GM12873 (cell line): ENCODE measurements at regions not wholly inside any gene's neighbourhood (a gene's known extent, or its start where the extent isn't known, plus 50 kb on each side); places are given as distances from the start of the nearest gene placed in this dataset.

Experiments
- TF ChIP-seq, protein P1 (sequence below): IDR thresholded peaks from 2 replicates; pipeline ENCODE4 v1.5.1; 2012; ENCODE audit warnings: low read depth, mild to moderate bottlenecking, moderate library complexity, low read length, control low read depth; ENCODE audit not compliant: insufficient read depth; ENCODE audit errors: missing control alignments

DNA sequence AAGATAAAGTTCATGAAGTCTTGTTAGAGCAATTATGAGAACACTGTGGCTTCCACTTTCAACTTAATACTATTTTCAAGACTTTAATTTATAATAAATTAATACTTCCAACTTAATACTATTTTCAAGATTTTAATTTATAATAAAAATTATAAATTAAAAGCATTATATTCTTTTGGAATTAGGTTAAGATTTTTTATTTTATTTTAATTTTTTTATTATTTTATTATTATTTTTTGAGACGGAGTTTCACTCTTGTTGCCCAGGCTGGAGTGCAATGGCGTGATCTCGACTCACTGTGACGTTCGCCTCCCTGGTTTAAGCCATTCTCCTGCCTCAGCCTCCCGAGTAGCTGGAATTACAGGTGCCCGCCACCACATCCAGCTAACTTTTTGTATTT is 126.0 kb upstream of the GUCY1A1 start:
- TF ChIP-seq, protein P1, sequence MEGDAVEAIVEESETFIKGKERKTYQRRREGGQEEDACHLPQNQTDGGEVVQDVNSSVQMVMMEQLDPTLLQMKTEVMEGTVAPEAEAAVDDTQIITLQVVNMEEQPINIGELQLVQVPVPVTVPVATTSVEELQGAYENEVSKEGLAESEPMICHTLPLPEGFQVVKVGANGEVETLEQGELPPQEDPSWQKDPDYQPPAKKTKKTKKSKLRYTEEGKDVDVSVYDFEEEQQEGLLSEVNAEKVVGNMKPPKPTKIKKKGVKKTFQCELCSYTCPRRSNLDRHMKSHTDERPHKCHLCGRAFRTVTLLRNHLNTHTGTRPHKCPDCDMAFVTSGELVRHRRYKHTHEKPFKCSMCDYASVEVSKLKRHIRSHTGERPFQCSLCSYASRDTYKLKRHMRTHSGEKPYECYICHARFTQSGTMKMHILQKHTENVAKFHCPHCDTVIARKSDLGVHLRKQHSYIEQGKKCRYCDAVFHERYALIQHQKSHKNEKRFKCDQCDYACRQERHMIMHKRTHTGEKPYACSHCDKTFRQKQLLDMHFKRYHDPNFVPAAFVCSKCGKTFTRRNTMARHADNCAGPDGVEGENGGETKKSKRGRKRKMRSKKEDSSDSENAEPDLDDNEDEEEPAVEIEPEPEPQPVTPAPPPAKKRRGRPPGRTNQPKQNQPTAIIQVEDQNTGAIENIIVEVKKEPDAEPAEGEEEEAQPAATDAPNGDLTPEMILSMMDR = no peak

DNA sequence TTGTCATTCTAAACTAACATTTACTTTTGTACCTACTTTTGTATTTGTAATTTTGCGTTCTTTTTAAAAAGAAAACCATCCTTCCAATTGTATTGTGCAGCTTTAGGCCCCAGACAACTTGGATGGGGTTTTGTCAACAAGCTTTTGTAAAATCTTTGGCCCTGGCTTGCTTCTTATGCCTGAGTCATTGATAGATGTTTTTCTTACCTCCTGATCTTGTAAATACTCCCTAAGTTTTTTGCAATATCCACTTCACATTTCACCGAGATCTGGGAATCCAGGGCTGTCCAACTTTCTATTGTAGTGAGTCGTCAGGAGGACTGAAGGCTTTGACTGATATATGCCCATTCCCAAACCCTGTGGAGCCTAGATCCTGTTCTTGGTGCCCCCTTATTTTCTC is 126.9 kb upstream of the GUCY1A1 start:
- TF ChIP-seq, protein P1 = no peak

DNA sequence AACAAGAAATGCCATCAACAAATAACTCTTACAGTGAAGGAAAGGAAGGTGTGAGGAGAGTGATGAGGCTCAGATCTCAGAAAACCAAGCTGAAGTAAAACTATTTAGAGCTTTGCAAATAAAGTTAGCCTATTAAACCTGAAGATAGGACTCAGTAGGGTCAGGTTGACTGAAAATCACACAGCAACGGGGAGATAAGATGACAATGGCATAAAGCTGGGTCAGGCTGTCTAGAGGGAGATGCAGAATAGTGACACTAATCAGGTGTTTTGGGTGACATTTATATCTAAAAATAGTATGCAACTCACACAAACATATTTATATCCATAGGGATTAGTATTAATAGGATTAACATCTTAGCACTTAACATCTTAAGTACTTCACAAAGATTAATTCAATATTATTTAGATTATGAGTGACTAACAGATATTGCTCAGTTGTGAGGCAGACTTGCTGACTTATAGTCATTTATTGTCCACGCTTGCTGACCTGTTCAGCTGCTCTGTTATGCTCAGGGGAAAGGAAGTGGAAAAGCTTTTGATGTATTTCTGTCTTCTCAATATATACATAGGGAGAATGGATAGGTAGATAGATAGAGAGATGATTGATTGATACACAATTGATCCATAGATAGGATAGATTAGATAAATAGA is 130.7 kb upstream of the GUCY1A1 start:
- TF ChIP-seq, protein P1 = no peak

DNA sequence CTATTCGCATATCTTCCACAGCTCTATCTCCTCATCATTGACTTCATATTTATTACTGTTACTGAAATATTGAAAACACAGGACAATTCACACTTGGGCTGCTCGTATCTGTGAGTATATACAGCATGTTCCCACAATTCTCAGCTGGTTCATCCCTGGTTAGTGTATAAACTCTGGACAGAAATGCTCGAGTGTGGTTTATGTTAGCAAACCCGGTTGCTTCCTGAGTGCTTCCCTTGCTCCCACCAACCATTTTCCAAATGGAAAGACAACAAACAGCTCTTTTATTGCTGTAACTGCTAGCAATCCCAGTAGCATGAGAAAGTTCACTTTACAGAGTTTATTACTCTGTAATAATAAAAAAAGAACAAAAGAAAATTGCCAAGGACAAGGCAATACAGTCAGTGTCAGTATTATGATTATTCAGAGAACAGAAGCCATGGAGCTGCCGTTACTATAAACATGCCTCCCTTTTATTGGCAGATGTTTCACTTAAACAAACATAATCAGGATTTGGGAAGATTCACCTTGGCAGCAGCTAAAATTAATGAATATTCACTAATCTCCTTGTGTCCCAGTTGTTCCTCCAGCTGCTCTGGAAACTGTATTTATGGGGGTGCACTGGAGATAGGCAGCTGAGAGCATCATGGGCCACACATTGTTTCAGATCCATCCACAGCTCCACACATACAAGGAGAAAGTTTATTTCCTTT is 134.1 kb upstream of the GUCY1A1 start:
- TF ChIP-seq, protein P1 = no peak

DNA sequence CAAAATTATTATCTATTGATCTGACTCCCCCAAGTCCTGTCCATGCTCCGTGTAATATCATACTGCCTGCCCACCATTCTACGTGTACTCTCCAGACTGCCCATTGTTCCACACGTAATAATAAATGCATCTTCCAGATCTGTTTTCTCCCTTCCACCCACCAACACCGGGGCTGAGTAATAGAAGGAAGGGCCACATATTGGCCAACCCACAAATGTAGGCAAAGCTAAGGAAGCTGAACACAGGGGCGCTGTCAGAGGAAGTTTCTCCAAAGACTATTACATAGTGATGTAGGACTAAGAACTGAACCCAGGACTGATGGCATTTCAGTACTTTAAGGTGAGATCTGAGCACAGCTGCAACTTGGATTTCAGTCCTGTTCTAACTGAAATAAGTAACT is 135.8 kb upstream of the GUCY1A1 start:
- TF ChIP-seq, protein P1 = no peak

DNA sequence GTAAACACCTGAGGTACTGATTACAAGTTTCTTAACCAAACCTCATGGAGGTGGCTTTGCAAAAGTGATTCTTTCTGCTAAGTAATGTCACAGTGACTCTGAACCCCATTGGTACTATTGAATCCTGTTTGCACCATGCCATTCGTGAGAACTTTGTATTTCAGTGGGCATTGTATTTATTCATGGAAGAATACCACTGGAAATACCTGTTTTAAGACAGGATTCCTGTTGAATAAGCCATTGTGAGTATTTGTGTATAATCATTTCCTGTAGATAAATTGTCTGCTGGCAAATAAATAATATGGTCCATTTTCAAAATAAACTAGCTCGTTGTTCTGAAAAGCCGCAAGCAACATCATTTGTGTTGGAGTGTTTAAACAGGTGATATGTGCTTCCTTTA is 136.4 kb upstream of the GUCY1A1 start:
- TF ChIP-seq, protein P1 = no peak

DNA sequence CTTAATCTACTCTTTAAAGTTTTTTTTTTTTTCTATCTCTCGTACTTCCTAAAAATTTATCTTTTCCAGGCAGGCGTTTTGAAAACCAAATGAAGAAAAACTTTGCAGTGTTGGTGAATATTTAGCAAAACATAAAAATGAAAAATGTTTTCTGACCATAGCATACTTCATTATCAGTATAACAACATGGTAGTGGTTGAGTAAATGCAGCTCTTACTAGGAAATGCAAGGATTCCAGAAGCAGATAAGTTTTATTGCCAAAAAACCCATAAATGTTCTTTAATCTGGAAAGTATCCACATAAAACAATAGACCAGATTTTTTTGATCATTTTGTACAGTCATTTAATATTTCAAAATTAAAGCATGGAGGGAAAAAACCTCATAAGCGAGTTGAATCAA is 136.9 kb upstream of the GUCY1A1 start:
- TF ChIP-seq, protein P1 = no peak
